K562 (cell line): ENCODE measurements at regions not wholly inside any gene's neighbourhood (a gene's known extent, or its start where the extent isn't known, plus 50 kb on each side); places are given as distances from the start of the nearest gene placed in this dataset.

Source experiments
- BRF1 ChIP-seq: IDR thresholded peaks from 3 replicates; pipeline ENCODE4 v1.6.1; 2011; ENCODE audit warnings: borderline replicate concordance, mild to moderate bottlenecking; ENCODE audit not compliant: insufficient read length; ENCODE audit errors: extremely low read depth
- CEBPB ChIP-seq: fragments of 450-650 bp; IDR thresholded peaks from 2 replicates; pipeline ENCODE4 v1.6.1; 2016; ENCODE audit warnings: missing genetic modification characterization, missing compliant biosample characterization
- CREB1 ChIP-seq, 2 experiments: sonication (generic) in 1 of 2; formaldehyde crosslinking in 1 of 2; IDR thresholded peaks; 2 replicates each; pipeline versions ENCODE4 v1.6.1 to v1.8.0; 2012 to 2022; ENCODE audit warnings: inconsistent platforms in 1 of 2, mild to moderate bottlenecking in 1 of 2, missing genetic modification reagents in 1 of 2, moderate library complexity in 1 of 2
- CXXC5 ChIP-seq: fragments of 250-450 bp; sonication (Bioruptor Pico); IDR thresholded peaks from 2 replicates; pipeline ENCODE4 v1.8.0; 2022; ENCODE audit warnings: inconsistent platforms, mild to moderate bottlenecking, moderate library complexity
- E2F8 ChIP-seq: fragments of 450-650 bp; IDR thresholded peaks from 2 replicates; pipeline ENCODE4 v1.7.1; 2018; ENCODE audit warnings: mild to moderate bottlenecking, low read depth; ENCODE audit not compliant: partially characterized antibody
- MYC ChIP-seq, 2 experiments: fragments of 250-450 bp in 1 of 2; sonication (Bioruptor Pico) in 1 of 2; IDR thresholded peaks; 2 replicates each; pipeline versions ENCODE4 v1.5.1 to v1.6.1; 2012 to 2021; ENCODE audit warnings: low read depth in 2 of 2, borderline replicate concordance in 1 of 2, improper control_type of control experiment in 1 of 2, low read length in 1 of 2, mild to moderate bottlenecking in 1 of 2, moderate library complexity in 1 of 2
- RREB1 ChIP-seq: fragments of 250-450 bp; sonication (Bioruptor Pico); IDR thresholded peaks from 2 replicates; pipeline ENCODE4 v1.4.0; 2020
- SUPT5H ChIP-seq: fragments of 450-650 bp; IDR thresholded peaks from 2 replicates; pipeline ENCODE4 v1.6.1; 2016
- TEAD1 ChIP-seq, 2 experiments: fragments of 450-650 bp in 1 of 2; sonication (generic) in 1 of 2; formaldehyde crosslinking; IDR thresholded peaks; 2 replicates each; pipeline versions ENCODE4 v1.4.0 to v1.8.0; 2020 to 2022; ENCODE audit warnings: mild to moderate bottlenecking in 2 of 2, missing genetic modification reagents in 1 of 2
- ZBTB12 ChIP-seq: fragments of 250-450 bp; sonication (Bioruptor Pico); IDR thresholded peaks from 2 replicates; pipeline ENCODE4 v1.4.0; 2020
- ZBTB2 ChIP-seq: fragments of 450-650 bp; IDR thresholded peaks from 2 replicates; pipeline ENCODE4 v1.6.1; 2016; ENCODE audit warnings: antibody characterized with exemption
- ZEB2 ChIP-seq: fragments of 450-650 bp; IDR thresholded peaks from 2 replicates; pipeline ENCODE4 v1.6.1; 2016
- ZNF263 ChIP-seq: sonication (generic); formaldehyde crosslinking; IDR thresholded peaks from 2 replicates; pipeline ENCODE4 v1.8.0; 2022; ENCODE audit warnings: mild to moderate bottlenecking, missing genetic modification reagents, borderline replicate concordance
- ZNF695 ChIP-seq: fragments of 450-650 bp; formaldehyde crosslinking; IDR thresholded peaks from 2 replicates; pipeline ENCODE4 v1.4.0; 2020; ENCODE audit warnings: mild to moderate bottlenecking, moderate library complexity
- ZSCAN29 ChIP-seq: fragments of 450-650 bp; IDR thresholded peaks from 2 replicates; pipeline ENCODE4 v1.6.1; 2017

GRCh38 chr3:14253022-14253706 lies 74.5 kb downstream of the LSM3 start (continued):
- TF ChIP-seq TEAD1 (CRISPR knock-in tag; IDR thresholded peaks at IDR 0.05) (no peak), ZBTB12 (CRISPR knock-in tag) (0 out of 2 replicates have a peak, but pooled peaks have one; percentile 6), ZNF695 (CRISPR knock-in tag) (0 out of 2 replicates have a peak, but pooled peaks have one; percentile 11), CEBPB (tag) (peak; percentile 91), ZBTB2 (0 out of 2 replicates have a peak, but pooled peaks have one; percentile 14), RREB1 (CRISPR knock-in tag) (0 out of 2 replicates have a peak, but pooled peaks have one; percentile 28), SUPT5H (no peak), ZSCAN29 (no peak), CXXC5 (CRISPR knock-in tag) (peak; percentile 20), CREB1 (IDR thresholded peaks at IDR 0.05) (no peak), CREB1 (CRISPR knock-in tag; IDR thresholded peaks at IDR 0.05) (0 out of 2 replicates have a peak, but pooled peaks have one; percentile 32), ZEB2 (0 out of 2 replicates have a peak, but pooled peaks have one; percentile 3), ZNF263 (CRISPR knock-in tag) (0 out of 2 replicates have a peak, but pooled peaks have one; percentile 30), MYC (IDR thresholded peaks at IDR 0.05; ENCODE audit: low read depth, low read length) (no peak), MYC (CRISPR knock-in tag; IDR thresholded peaks at IDR 0.05; ENCODE audit: borderline replicate concordance, low read depth) (peak; percentile 41; the same call in 1 of the 2 replicates), BRF1 (no peak), E2F8 (no peak)
